ENCODE measurements at regions not wholly inside any gene's neighbourhood (a gene's known extent, or its start where the extent isn't known, plus 50 kb on each side); places are given as distances from the start of the nearest gene placed in this dataset.

GRCh38 chr3:494190-494589 is 297.6 kb downstream of the CHL1 start:
- POLR2A ChIA-PET (ENCODE audit: partially characterized antibody) = no interaction called here

More at GRCh38 chr3:494190-494589, 297.6 kb downstream of the CHL1 start:
- CTCF ChIA-PET (ENCODE audit: partially characterized antibody) = interaction anchor here (1.0 kb wide), 1 partner anchor 26 kb away, joined by 3 read pairs; no protein-coding TSS in a partner anchor
- no peak for TF ChIP-seq BACH1 (IDR thresholded peaks at IDR 0.05; ENCODE audit: low read length)
- no peak for TF ChIP-seq RNF2 (IDR thresholded peaks at IDR 0.05; ENCODE audit: borderline replicate concordance, low read depth, low read length, missing control alignments, poor library complexity, severe bottlenecking)
- Histone ChIP-seq H2AK5ac (ENCODE audit: low read depth, low read length) (no peak overlapping the region), H2BK12ac (ENCODE audit: low read depth, low read length) (no peak overlapping the region), H3K36me3 (ENCODE audit: control insufficient read depth in 2 of 4, insufficient read depth in 4 of 4, low read length in 3 of 4) (no peaks in the 10 kb centered on the region), H3K9me3 (ENCODE audit: insufficient read depth in 2 of 2, low read depth in 1 of 2, low read length in 1 of 2) (no peaks in the 10 kb centered on the region), H4K91ac (replicated peaks; ENCODE audit: insufficient read length, low read length) (no peak overlapping the region), H3K79me1 (ENCODE audit: low read depth, low read length) (no peaks in the 10 kb centered on the region), H3K4me2 (ENCODE audit: insufficient read depth in 1 of 2, low read depth in 2 of 2, low read length in 2 of 2) (no peak overlapping the region), H3K79me2 (ENCODE audit: control insufficient read depth in 1 of 2, insufficient read depth in 2 of 2, low read length in 2 of 2) (no peaks in the 10 kb centered on the region), H4K8ac (ENCODE audit: extremely low read depth, insufficient read depth, low read length) (no peak overlapping the region), H3K4me3 (ENCODE audit: extremely low read depth in 1 of 4, insufficient read depth in 2 of 4, low read depth in 3 of 4, low read length in 4 of 4) (no peak overlapping the region), H3K27ac (ENCODE audit: low read depth, low read length) (no peak overlapping the region), H2BK5ac (ENCODE audit: low read depth, low read length) (no peak overlapping the region), H3K56ac (replicated peaks; ENCODE audit: insufficient read length, low read depth, low read length) (no peak overlapping the region), H3K18ac (ENCODE audit: extremely low read depth, low read length) (no peak overlapping the region), H4K5ac (ENCODE audit: insufficient read length, low read depth, low read length) (no peak overlapping the region), H3K4me1 (replicated peaks in 1 of 4; ENCODE audit: control insufficient read depth in 3 of 4, insufficient read depth in 4 of 4, low read length in 3 of 4) (peaks cover 0 to 3% (median 1%) of the 10 kb centered on the region in 4 experiments; a peak in 2 of 7 replicates), H2BK20ac (ENCODE audit: low read length) (no peak overlapping the region), H2BK120ac (replicated peaks; ENCODE audit: low read depth, low read length) (no peak overlapping the region), H3K9ac (replicated peaks in 1 of 4; ENCODE audit: extremely low read depth in 1 of 4, low read depth in 3 of 4, low read length in 3 of 4) (no peak overlapping the region), H3K23me2 (ENCODE audit: low read depth, low read length) (no peaks in the 10 kb centered on the region), H3K14ac (ENCODE audit: insufficient read length) (no peak overlapping the region), H2BK15ac (ENCODE audit: low read length) (no peak overlapping the region), H4K20me1 (replicated peaks in 1 of 2; ENCODE audit: control insufficient read depth in 1 of 2, insufficient read depth in 2 of 2, low read length in 2 of 2) (no peaks in the 10 kb centered on the region), H3K4ac (replicated peaks; ENCODE audit: insufficient read length, low read depth, low read length) (no peak overlapping the region), H3K27me3 (replicated peaks in 1 of 4; ENCODE audit: control insufficient read depth in 3 of 4, extremely low read depth in 1 of 4, insufficient read depth in 3 of 4, low read length in 3 of 4) (peaks cover 0 to 1% (median 0%) of the 10 kb centered on the region in 4 experiments; a peak in 1 of 7 replicates), H3K23ac (ENCODE audit: insufficient read length) (no peak overlapping the region), H2AFZ (ENCODE audit: low read length) (no peak overlapping the region)
- no peak for FAIRE-seq
- DNase-seq (ENCODE audit: low read depth in 1 of 2, low spot score in 2 of 2) = no peak
- WGBS, 2 experiments (ENCODE audit: extremely low coverage in 1 of 2, insufficient coverage in 1 of 2, insufficient read length in 1 of 2, insufficient replicate concordance in 2 of 2, low coverage in 1 of 2, low lambda C conversion rate in 2 of 2, missing lambda C conversion rate in 1 of 2) = 92% methylated on average over 4 of the region's 4 CpGs; no CpG with 5 or more reads in 1 of the 2 experiments

All from H1 (cell line).